SKM-1 treated with dmso at 0.1 percent for 144 hours (cell line): ENCODE measurements at regions not wholly inside any gene's neighbourhood (a gene's known extent, or its start where the extent isn't known, plus 50 kb on each side); places are given as distances from the start of the nearest gene placed in this dataset.
"Not testable (repeated sequence)": the region's sequence is repeated elsewhere in the genome, so short reads cannot be mapped to it uniquely, and the experiment has no call there.

Source experiments
- DNase-seq: peaks from one replicate; lab custom pipeline; 2025; ENCODE audit not compliant: unreplicated experiment; lab: John Stamatoyannopoulos, UW

GRCh38 chr6:133046576-133046975 is 194.6 kb upstream of the EYA4 start:
- no peak for DNase-seq

GRCh38 chr6:133047065-133047665 is 194.0 kb upstream of the EYA4 start:
- DNase-seq: no peak

DNA sequence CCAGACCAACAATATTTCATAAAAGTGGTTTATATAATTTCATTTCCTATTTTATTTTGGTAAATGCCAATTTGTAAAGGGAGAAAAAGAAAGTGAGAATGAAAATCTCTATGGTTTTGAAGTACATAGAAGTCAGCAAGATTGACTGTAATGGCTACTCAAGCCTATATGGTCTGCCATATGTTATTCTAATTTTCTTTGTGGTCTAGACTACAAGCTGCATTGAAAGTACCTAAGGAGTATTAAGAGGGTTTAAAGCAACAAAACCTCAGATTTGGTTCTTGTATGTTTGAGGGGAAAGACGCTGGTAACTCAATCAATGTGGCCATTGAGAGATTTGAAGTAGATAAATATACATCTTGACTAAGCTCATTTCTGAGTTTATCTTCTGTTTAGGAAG is 193.5 kb upstream of the EYA4 start:
- no peak for DNase-seq

DNA sequence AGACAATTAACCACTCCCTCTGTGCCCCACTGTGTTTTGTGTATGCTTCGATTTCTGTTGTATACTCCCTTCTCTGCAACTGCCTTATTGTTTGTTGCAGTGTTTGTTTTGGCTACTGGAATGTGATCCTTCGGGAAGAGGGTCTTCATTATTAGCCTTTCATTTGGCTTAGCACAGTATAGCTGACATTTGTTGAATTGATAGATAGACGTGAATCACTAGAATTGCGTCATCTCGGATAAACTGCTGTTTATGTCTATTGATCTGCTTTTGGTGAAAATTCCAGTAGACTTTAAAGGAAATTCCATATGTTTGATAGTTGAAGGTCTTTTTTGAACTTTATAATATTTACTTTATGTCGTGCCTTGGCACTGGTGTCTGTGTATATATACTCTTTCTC is 189.9 kb upstream of the EYA4 start:
- no peak for DNase-seq

DNA sequence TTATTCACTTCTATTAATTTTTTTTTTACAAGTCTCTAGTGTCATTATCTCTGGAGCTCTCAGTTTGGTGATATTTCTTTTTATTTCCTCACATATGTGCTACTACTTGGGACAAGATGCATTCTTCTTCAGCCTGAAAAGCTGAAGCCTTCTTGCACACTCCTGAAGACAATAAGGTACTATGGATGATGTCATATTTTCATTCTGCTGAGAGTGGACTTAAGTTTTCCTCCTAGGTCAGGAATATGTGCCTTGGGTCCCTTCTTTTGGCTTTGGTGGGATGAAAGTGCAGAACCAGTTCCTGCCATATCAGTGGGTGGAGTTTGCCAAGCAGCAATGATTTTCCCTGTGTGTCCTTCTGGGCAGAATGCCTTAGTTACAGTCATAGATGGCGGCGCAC is 188.7 kb upstream of the EYA4 start:
- no peak for DNase-seq

DNA sequence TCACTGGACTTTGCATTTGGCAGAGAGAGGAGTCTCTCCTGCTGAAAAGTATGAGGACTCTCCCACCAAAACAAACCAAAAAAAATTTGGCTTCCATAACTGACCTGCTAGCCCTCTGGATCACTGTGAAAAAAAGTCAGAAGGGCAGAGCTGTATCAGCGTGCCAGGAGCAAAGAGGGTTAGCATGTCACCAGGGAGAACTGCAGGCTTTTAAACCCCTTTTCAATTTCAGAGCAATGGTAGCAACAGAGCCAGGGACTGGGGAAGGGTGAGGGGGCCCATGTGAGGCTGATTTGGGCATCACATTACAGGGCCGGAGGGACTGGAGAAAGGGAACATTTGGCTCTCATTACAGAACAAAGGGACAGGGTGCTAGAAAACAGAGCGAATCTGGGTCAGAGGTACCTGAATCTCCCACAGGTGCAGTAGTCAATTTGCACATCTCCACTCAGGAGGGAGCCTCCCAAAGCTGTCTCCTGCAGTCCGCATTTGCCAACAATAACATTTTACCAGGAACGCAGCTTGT is 185.7 kb upstream of the EYA4 start:
- no peak for DNase-seq

DNA sequence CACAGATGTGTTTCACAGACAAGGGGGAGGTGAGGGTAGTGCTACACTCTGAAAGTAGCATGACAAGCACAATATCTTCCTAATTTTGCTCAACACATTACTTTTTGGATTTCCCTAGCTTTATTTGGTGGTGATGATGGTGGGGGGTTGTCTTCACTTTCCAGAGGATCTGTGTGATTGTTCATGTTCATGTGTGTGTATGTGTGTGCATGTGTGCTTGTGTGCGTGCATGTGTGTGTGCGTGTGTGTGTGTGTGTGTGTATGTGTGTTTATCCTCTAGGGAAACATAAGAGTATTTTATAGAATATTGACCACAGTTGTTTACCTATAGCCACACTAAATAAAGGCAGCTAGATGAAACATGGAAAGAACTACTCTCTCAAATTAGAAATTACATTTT is 183.8 kb upstream of the EYA4 start:
- DNase-seq: no peak

- DNase-seq: no peak
These were observed 179.1 kb upstream of the EYA4 start for GRCh38 chr6:133062077-133062476.

GRCh38 chr6:133062696-133063306 is 178.4 kb upstream of the EYA4 start:
- DNase-seq: no peak

DNA sequence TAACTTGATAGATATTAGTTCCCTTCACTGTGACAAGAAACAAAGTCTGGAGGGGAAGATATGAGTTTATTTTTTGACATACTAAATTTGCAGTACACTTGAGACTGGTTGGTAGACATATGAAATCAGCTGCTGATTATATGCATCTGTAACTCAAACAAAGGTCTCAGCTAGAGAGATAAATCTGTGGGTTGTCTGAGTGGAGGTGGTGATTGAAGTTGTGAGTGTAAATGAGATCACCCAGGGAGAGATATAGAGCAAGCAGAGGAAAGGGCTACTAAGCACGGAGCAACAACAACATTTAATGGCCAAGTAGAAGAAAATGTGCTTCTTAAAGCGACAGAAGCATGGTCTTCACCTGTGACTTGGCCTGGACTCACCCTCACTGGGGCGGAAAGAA is 173.2 kb upstream of the EYA4 start:
- DNase-seq: no peak

- no peak for DNase-seq
These were observed 170.6 kb upstream of the EYA4 start for GRCh38 chr6:133070410-133071043.

DNA sequence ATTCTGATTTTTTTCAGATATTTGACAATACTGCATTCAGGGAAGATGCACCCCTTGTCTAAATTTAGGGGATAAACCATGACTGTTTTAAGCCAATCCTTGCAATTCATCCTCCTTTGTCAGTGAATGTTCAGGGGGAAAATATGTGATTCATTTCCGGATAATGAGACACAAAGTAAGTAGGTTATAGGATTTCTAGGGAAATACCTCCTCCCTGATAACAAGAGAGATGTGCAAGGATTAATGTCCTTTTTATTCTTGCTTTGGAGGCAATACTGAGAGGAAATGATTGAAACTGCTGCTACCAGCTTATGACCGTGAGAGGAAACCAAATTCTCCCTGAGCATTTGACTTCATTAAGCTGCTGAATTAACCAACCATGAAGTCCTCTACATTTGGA is 161.3 kb upstream of the EYA4 start:
- no peak for DNase-seq

DNA sequence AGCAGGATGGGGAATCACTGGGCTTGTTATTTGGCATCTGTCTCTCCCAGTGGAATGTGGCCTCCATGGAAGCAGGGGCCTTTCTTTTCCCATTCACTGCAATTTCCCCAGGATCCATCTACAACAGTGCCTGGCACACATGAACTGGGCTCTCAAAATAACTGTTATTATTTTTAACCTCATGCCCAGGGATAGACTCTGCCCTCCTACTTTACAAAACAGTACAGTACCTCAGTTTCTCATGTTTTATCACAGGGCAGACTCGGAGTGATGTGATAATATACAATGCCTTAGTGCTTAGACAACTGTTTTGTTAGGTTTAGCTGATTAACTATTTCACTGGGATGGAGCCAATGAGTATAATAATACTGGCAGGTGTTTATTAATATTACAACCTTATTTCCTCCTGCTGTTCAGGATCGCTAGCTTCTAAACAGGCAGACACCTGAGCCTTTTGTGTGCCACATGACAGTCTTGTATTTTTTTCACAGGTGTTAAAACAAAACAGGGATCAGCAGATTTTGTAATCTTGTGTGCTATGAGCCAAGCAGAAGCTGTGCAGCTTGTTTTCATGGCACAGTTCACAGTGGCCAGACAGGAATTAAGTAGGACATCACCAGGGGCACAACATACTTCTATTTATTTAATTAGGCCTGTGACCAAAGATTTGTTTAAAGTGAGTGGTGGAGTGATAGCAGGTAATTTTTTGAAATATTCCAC is 157.7 kb upstream of the EYA4 start:
- DNase-seq: no peak

DNA sequence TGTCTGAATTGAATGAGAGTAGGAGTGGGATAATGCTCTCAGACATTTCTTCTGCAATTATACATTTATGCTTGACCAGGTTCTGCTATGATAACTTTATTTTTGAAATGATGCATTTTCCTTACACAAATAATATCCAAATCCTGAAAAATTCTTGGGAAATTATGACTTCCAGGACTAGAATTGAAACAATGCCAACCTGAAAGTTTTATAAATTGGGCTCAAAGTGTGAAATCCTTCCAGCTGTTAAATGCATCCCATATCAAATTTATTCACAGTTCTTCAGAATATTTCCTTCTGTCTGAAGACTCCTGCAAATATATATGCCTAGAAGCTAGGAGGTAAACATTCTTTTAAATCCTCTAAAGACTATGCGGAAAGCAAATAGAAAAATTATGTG is 155.7 kb upstream of the EYA4 start:
- DNase-seq: no peak

GRCh38 chr6:133085896-133086295 is 155.3 kb upstream of the EYA4 start:
- no peak for DNase-seq

- DNase-seq: no peak
These were observed 152.0 kb upstream of the EYA4 start for GRCh38 chr6:133088931-133089695.

GRCh38 chr6:133092199-133092598 is 149.0 kb upstream of the EYA4 start:
- no peak for DNase-seq

- no peak for DNase-seq
These were observed 148.4 kb upstream of the EYA4 start for GRCh38 chr6:133092771-133093170.

- not testable (repeated sequence) for DNase-seq
These were observed 147.9 kb upstream of the EYA4 start for GRCh38 chr6:133093211-133093610.

GRCh38 chr6:133093956-133094355 is 147.2 kb upstream of the EYA4 start:
- no peak for DNase-seq

- no peak for DNase-seq
These were observed 143.9 kb upstream of the EYA4 start for GRCh38 chr6:133097208-133097607.
